ENCODE measurements at regions not wholly inside any gene's neighbourhood (a gene's known extent, or its start where the extent isn't known, plus 50 kb on each side); places are given as distances from the start of the nearest gene placed in this dataset.

- H3K27me3 ChIP-seq (ENCODE audit: control insufficient read depth, insufficient read depth, low read length): no peaks in the 10 kb centered on the region
- in situ Hi-C loops (cut with HindIII; ENCODE audit: low pct_unique_long_range_greater_than_20kb, low sequenced_read_pairs) (no loop called here), intact Hi-C loops (cut with micrococcal nuclease; ENCODE audit: unreplicated experiment) (no loop called here)
- BruUV-seq (replicated peaks): no TSS peak
- no peak for DNase-seq (ENCODE audit: low read depth, low spot score)
- no peak overlapping the region for H3K27ac ChIP-seq (ENCODE audit: low read length)
- no peaks in the 10 kb centered on the region for H3K36me3 ChIP-seq (ENCODE audit: control insufficient read depth, insufficient read depth, low read length)
- H3K9me3 ChIP-seq (ENCODE audit: control insufficient read depth, insufficient read depth, low read depth, low read length): no peaks in the 10 kb centered on the region
- H3K4me1 ChIP-seq (ENCODE audit: control insufficient read depth, insufficient read depth, low read length): no peaks in the 10 kb centered on the region
- no peak overlapping the region for H3K4me3 ChIP-seq (ENCODE audit: low read depth in 2 of 2, low read length in 2 of 2)
- ChIA-PET POLR2A (no interaction called here), CTCF (no interaction called here)
- ATAC-seq: no peak
- TF ChIP-seq POLR2AphosphoS5 (IDR thresholded peaks at IDR 0.05; ENCODE audit: low read depth, low read length) (no peak), TCF7L2 (IDR thresholded peaks at IDR 0.05; ENCODE audit: low read depth, low read length) (no peak), CTCF (IDR thresholded peaks at IDR 0.05) (no peak), REST (IDR thresholded peaks at IDR 0.05; ENCODE audit: insufficient read depth in 1 of 2, low read depth in 2 of 2, low read length in 1 of 2) (no peak), SIN3A (IDR thresholded peaks at IDR 0.05; ENCODE audit: borderline replicate concordance, insufficient read depth, low read depth, low read length) (no peak)
These were observed 1073.7 kb downstream of the PDHA2 start for GRCh38 chr4:96913441-96914080.

GRCh38 chr4:96916711-96917110 is 1076.8 kb downstream of the PDHA2 start:
- POLR2A ChIA-PET: no interaction called here
- Histone ChIP-seq H3K36me3 (ENCODE audit: control insufficient read depth, insufficient read depth, low read length) (no peaks in the 10 kb centered on the region), H3K27ac (ENCODE audit: low read length) (no peak overlapping the region), H3K27me3 (ENCODE audit: control insufficient read depth, insufficient read depth, low read length) (no peaks in the 10 kb centered on the region), H3K4me1 (ENCODE audit: control insufficient read depth, insufficient read depth, low read length) (no peaks in the 10 kb centered on the region), H3K9me3 (ENCODE audit: control insufficient read depth, insufficient read depth, low read depth, low read length) (no peaks in the 10 kb centered on the region), H3K4me3 (ENCODE audit: low read depth in 2 of 2, low read length in 2 of 2) (no peak overlapping the region)
- BruUV-seq (replicated peaks): no TSS peak
- CTCF ChIA-PET: no interaction called here
- intact Hi-C loops (cut with micrococcal nuclease; ENCODE audit: unreplicated experiment) (no loop called here), in situ Hi-C loops (cut with HindIII; ENCODE audit: low pct_unique_long_range_greater_than_20kb, low sequenced_read_pairs) (no loop called here)
- DNase-seq (ENCODE audit: low read depth, low spot score): no peak
- ATAC-seq: no peak
- TF ChIP-seq POLR2AphosphoS5 (IDR thresholded peaks at IDR 0.05; ENCODE audit: low read depth, low read length) (no peak), TCF7L2 (IDR thresholded peaks at IDR 0.05; ENCODE audit: low read depth, low read length) (no peak), CTCF (IDR thresholded peaks at IDR 0.05) (no peak), REST (IDR thresholded peaks at IDR 0.05; ENCODE audit: insufficient read depth in 1 of 2, low read depth in 2 of 2, low read length in 1 of 2) (no peak), SIN3A (IDR thresholded peaks at IDR 0.05; ENCODE audit: borderline replicate concordance, insufficient read depth, low read depth, low read length) (no peak)

Measured in Panc1 (cell line).